HG02763 (cell line): ENCODE measurements at regions not wholly inside any gene's neighbourhood (a gene's known extent, or its start where the extent isn't known, plus 50 kb on each side); places are given as distances from the start of the nearest gene placed in this dataset.

Source experiments
- ATAC-seq: cut with Tn5 transposase; IDR thresholded peaks from one replicate; pipeline ENCODE4 v1.9.1; 2021; ENCODE audit warnings: mild to moderate bottlenecking, moderate library complexity; ENCODE audit not compliant: unreplicated experiment

DNA sequence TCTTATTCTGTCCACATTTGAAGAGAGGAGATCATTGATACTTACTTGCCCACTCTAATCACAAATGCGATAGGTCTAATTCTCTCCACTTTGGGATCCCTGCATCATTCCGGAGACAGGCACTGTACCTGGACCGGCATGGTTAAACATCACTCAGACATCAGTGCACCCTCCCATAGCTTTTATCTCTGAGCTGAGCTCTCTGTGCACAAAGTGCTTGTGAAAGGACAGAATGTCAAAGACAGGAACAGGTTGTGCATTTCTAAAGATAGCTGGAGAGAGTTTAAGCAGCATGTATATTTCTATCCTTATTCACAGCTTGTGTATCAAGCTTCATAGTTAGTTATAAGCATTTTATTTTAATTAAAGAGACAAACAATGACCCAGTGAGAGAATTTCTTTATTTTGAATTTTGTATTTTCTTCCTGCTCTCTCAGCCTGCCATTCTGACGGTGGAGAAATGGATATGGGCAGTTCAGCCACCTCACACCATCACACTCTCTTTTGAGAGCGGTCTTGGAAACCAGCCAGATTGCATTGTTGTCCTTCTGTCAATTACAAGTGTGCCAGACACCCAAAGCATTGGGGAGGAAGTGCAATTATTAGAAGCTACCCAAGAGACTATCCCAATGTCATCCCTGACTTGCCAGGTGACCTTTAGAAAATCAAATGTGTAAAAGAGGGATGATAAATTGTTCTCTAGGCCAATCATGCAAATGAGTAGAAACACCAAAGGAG, 65.2 kb upstream of the CHL1 start:
- no peak for ATAC-seq

DNA sequence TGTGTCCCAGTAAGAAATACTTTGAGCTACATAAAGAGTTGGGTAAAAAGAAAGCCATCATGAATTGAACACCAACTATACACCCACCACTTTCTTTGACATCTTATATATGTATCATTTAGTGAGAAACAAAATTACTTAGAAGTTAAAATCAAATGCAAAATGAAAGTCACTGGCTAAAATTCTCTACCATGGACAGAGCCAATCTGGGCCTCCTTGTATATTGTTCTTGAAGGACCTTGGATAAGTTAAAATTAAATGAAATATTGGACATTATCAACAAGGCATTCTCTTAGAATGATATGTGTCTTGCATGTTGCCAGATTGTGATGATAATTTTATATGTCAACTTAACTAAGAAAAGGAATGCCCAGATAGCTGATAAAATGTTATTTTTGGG, 64.2 kb upstream of the CHL1 start:
- ATAC-seq, result no peak

DNA sequence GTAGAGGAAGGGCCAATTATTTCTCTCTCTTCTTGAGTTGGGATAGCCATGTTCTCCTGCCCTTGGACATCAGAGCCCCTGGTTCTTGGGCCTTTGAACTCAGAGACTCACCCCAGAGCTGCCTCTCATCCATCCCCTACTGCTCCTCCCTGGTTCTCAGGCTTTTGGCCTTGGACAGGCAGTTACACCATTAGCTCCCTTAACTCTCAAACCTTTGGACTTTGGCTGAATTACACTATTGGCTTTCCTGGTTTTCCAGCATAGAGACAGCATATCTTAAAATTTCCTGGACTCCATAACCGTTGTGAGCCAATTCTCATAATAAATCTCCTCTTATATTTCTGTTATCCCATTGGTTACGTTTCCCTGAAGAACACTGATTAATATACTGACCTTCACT, 63.7 kb upstream of the CHL1 start:
- ATAC-seq, result no peak

DNA sequence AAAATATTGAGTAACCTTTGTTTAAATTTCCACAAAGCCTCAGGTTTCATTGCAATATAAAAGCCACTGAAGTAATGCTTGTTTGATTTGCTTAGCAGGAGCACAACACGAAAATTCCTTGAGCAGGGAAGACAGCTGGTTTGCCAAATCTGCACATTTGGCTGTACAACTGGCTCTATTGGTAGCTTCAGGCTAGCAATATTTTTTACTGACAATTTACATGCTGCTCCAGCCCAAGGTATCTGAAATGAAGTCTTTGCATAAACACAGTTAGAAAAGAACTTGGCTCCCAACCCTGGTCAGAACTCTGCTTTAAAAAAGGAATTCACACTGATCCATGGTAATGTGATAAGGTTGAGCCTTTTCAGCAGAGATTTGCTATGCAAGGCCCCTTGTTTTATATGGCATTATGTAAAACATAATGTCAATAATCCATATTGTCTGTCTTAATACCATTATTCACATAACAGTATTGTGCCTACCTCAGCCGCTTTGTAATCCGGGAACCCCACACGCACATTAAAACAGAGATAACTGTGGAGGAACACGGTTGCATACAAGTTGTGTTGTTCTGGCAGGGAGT, 55.7 kb upstream of the CHL1 start:
- ATAC-seq, result no peak
